ENCODE measurements at regions not wholly inside any gene's neighbourhood (a gene's known extent, or its start where the extent isn't known, plus 50 kb on each side); places are given as distances from the start of the nearest gene placed in this dataset.

DNA sequence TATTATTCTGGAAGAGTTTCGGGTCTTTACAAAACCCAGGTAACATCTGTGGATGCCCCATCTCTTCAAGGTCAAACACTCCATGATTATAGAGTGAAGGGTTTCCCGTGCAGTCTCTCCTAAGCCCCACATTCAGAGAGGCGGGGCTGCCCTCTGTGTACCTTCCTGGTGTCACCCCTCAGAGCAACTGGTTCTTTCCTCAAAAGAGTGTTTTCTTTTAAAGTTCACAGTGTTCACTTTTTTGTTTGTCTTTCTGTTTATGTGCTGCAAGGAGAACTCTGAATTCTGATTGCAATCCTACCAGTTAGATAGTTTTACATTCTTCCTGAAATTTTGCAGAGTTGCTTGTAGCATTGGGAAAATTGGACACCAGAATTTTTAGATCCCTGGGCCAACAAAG lies 190.2 kb downstream of the ADAMTS15 start:
- no peak for DNase-seq
- Histone ChIP-seq H3K9me3 (ENCODE audit: control insufficient read depth in 2 of 2, insufficient read depth in 1 of 2, low read depth in 1 of 2, low read length in 1 of 2) (no peaks in the 10 kb centered on the region), H3K36me3 (ENCODE audit: control insufficient read depth in 3 of 3, insufficient read depth in 2 of 3, low read depth in 1 of 3, low read length in 3 of 3) (no peaks in the 10 kb centered on the region), H3K4me1 (ENCODE audit: control insufficient read depth in 3 of 3, insufficient read depth in 2 of 3, low read depth in 1 of 3, low read length in 2 of 3) (no peaks in the 10 kb centered on the region), H3K27ac (ENCODE audit: low read depth in 1 of 3, low read length in 2 of 3) (no peak overlapping the region), H3K4me3 (ENCODE audit: low read depth in 1 of 3, low read length in 3 of 3) (no peak overlapping the region), H3K27me3 (ENCODE audit: control insufficient read depth in 3 of 3, insufficient read depth in 3 of 3, low read length in 3 of 3) (no peaks in the 10 kb centered on the region)
- 70 to 81% (median 72%) methylated on average over 3 of the region's 3 CpGs for WGBS, 3 donors
- FAIRE-seq = no peak

DNA sequence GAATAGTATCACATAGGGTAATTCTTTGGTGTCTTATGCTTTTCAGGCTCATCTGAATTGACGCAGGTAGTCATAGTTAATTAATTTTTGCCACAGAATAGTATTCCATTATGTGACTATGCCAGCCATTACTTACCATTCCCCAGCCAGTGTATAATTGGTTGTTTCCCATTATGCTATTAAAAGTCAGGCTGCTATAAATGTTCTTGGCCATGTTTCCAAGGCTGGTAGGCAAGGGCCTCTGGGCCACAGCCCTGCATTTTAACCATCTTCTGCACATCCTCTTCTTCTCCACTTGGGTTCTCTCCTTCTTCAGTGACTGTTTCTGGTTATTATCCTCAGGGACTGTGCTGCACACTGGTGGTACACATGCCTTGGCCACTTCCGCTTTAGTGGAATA lies 190.9 kb downstream of the ADAMTS15 start:
- H3K27me3 ChIP-seq (ENCODE audit: control insufficient read depth in 3 of 3, insufficient read depth in 3 of 3, low read length in 3 of 3) = no peaks in the 10 kb centered on the region

DNA sequence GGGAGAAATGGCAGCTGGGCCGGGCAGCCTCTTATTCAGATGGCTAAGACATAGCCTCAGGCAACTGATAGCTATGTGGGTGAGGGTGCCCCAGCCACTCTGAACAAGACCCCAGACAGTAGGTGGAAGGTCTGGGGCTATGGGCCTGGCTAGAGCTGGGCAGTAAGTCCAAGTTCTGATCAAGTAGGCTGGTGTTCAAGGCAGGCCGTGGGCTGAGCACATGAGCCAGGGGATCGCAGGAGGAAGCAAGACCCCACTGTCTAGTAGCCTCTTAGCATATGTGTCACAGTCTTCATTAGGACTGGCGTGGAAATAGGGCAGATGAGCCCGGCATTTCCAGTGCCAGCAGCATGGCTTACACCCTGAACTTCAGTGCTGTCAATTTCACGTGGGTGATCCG lies 192.1 kb downstream of the ADAMTS15 start:
- Histone ChIP-seq H3K36me3 (ENCODE audit: control insufficient read depth in 3 of 3, insufficient read depth in 2 of 3, low read depth in 1 of 3, low read length in 3 of 3) (no peaks in the 10 kb centered on the region), H3K27me3 (ENCODE audit: control insufficient read depth in 3 of 3, insufficient read depth in 3 of 3, low read length in 3 of 3) (no peaks in the 10 kb centered on the region), H3K4me3 (ENCODE audit: low read depth in 1 of 3, low read length in 3 of 3) (no peak overlapping the region), H3K9me3 (ENCODE audit: control insufficient read depth in 2 of 2, insufficient read depth in 1 of 2, low read depth in 1 of 2, low read length in 1 of 2) (no peaks in the 10 kb centered on the region), H3K27ac (ENCODE audit: low read depth in 1 of 3, low read length in 2 of 3) (no peak overlapping the region), H3K4me1 (ENCODE audit: control insufficient read depth in 3 of 3, insufficient read depth in 2 of 3, low read depth in 1 of 3, low read length in 2 of 3) (peaks cover 2 to 15% (median 3%) of the 10 kb centered on the region in 3 donors)
- FAIRE-seq (no peak), DNase-seq (no peak)
- 92 to 94% (median 92%) methylated on average over 7 of the region's 7 CpGs for WGBS, 3 donors

More for the DNA sequence above, 190.9 kb downstream of the ADAMTS15 start:
- no peak overlapping the region for H3K27ac ChIP-seq (ENCODE audit: low read depth in 1 of 3, low read length in 2 of 3)
- WGBS, 3 donors = 91 to 97% (median 95%) methylated on average over 2 of the region's 2 CpGs
- no peaks in the 10 kb centered on the region for H3K9me3 ChIP-seq (ENCODE audit: control insufficient read depth in 2 of 2, insufficient read depth in 1 of 2, low read depth in 1 of 2, low read length in 1 of 2)
- H3K4me1 ChIP-seq (ENCODE audit: control insufficient read depth in 3 of 3, insufficient read depth in 2 of 3, low read depth in 1 of 3, low read length in 2 of 3) = peaks cover 0 to 5% (median 3%) of the 10 kb centered on the region in 3 donors
- DNase-seq (no peak), FAIRE-seq (no peak)
- H3K36me3 ChIP-seq (ENCODE audit: control insufficient read depth in 3 of 3, insufficient read depth in 2 of 3, low read depth in 1 of 3, low read length in 3 of 3) = no peaks in the 10 kb centered on the region
- H3K4me3 ChIP-seq (ENCODE audit: low read depth in 1 of 3, low read length in 3 of 3) = no peak overlapping the region

- Histone ChIP-seq H3K27me3 (ENCODE audit: control insufficient read depth in 3 of 3, insufficient read depth in 3 of 3, low read length in 3 of 3) (no peaks in the 10 kb centered on the region), H3K4me1 (ENCODE audit: control insufficient read depth in 3 of 3, insufficient read depth in 2 of 3, low read depth in 1 of 3, low read length in 2 of 3) (peaks cover 2 to 27% (median 3%) of the 10 kb centered on the region in 3 donors), H3K4me3 (ENCODE audit: low read depth in 1 of 3, low read length in 3 of 3) (no peak overlapping the region), H3K9me3 (ENCODE audit: control insufficient read depth in 2 of 2, insufficient read depth in 1 of 2, low read depth in 1 of 2, low read length in 1 of 2) (no peaks in the 10 kb centered on the region), H3K27ac (ENCODE audit: low read depth in 1 of 3, low read length in 2 of 3) (no peak overlapping the region), H3K36me3 (ENCODE audit: control insufficient read depth in 3 of 3, insufficient read depth in 2 of 3, low read depth in 1 of 3, low read length in 3 of 3) (no peaks in the 10 kb centered on the region)
- FAIRE-seq (no peak), DNase-seq (no peak)
- 80 to 92% (median 87%) methylated on average over 3 of the region's 3 CpGs for WGBS, 3 donors
Measured at GRCh38 chr11:130641876-130642275, 193.4 kb downstream of the ADAMTS15 start.

DNA sequence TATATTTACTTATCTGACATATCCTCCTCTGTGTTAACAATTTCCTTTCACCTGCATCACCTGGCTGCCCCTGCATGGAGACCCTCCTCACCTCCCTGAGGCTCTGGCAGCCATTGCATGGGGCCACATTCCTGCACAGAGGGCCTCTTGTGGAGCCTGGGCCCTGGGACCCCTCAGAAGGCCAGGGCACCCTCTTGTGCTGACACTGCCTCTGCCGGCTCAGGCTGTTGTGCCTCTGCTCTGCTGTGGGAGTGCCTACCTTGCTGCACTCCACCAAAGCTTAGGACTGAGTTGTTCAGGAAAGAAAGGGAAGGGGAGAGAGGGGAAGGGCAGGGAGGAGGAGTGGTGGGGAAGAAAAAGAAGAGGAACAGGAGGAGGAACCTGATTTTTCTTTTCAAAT lies 194.5 kb downstream of the ADAMTS15 start:
- Histone ChIP-seq H3K27ac (ENCODE audit: low read depth in 1 of 3, low read length in 2 of 3) (no peak overlapping the region), H3K4me1 (ENCODE audit: control insufficient read depth in 3 of 3, insufficient read depth in 2 of 3, low read depth in 1 of 3, low read length in 2 of 3) (peaks cover 2 to 30% (median 3%) of the 10 kb centered on the region in 3 donors), H3K36me3 (ENCODE audit: control insufficient read depth in 3 of 3, insufficient read depth in 2 of 3, low read depth in 1 of 3, low read length in 3 of 3) (no peaks in the 10 kb centered on the region), H3K27me3 (ENCODE audit: control insufficient read depth in 3 of 3, insufficient read depth in 3 of 3, low read length in 3 of 3) (no peaks in the 10 kb centered on the region), H3K4me3 (ENCODE audit: low read depth in 1 of 3, low read length in 3 of 3) (no peak overlapping the region), H3K9me3 (ENCODE audit: control insufficient read depth in 2 of 2, insufficient read depth in 1 of 2, low read depth in 1 of 2, low read length in 1 of 2) (no peaks in the 10 kb centered on the region)
- WGBS, 3 donors = 71 to 83% (median 76%) methylated on average over 1 of the region's 1 CpG
- FAIRE-seq (no peak), DNase-seq (no peak)

DNA sequence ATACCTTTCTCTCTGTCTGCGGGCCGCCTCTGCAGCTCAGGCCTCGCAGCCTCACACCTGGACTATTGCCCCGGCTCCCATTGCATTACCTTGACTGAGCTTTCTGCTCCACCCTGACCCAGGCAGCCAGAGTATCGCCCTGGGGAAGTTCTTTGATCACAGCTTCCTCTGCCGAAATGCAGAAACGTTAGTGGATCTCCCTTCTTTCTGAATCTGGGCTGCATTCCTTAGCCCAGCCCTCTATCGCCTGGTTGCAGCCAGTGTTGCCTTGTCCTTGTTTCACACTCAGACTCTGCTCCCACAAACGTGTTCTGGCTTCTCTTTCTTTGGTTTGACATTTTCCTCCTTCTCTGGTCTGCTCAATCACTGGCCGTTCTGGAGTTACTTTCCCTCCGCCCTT lies 195.7 kb downstream of the ADAMTS15 start:
- Histone ChIP-seq H3K9me3 (ENCODE audit: control insufficient read depth in 2 of 2, insufficient read depth in 1 of 2, low read depth in 1 of 2, low read length in 1 of 2) (no peaks in the 10 kb centered on the region), H3K4me1 (ENCODE audit: control insufficient read depth in 3 of 3, insufficient read depth in 2 of 3, low read depth in 1 of 3, low read length in 2 of 3) (peaks cover 2 to 30% (median 3%) of the 10 kb centered on the region in 3 donors), H3K27me3 (ENCODE audit: control insufficient read depth in 3 of 3, insufficient read depth in 3 of 3, low read length in 3 of 3) (no peaks in the 10 kb centered on the region), H3K36me3 (ENCODE audit: control insufficient read depth in 3 of 3, insufficient read depth in 2 of 3, low read depth in 1 of 3, low read length in 3 of 3) (no peaks in the 10 kb centered on the region), H3K4me3 (ENCODE audit: low read depth in 1 of 3, low read length in 3 of 3) (no peak overlapping the region), H3K27ac (ENCODE audit: low read depth in 1 of 3, low read length in 2 of 3) (peak overlapping the region in 1 of 3 donors; percentile 62)
- peak; percentile 80 to 83 for DNase-seq
- WGBS, 3 donors = 14 to 44% (median 29%) methylated on average over 11 of the region's 11 CpGs
- FAIRE-seq = no peak

GRCh38 chr11:130645164-130645842 lies 196.9 kb downstream of the ADAMTS15 start:
- H3K36me3 ChIP-seq (ENCODE audit: control insufficient read depth in 3 of 3, insufficient read depth in 2 of 3, low read depth in 1 of 3, low read length in 3 of 3) = no peaks in the 10 kb centered on the region
- no peak overlapping the region for H3K4me3 ChIP-seq (ENCODE audit: low read depth in 1 of 3, low read length in 3 of 3)
- no peaks in the 10 kb centered on the region for H3K27me3 ChIP-seq (ENCODE audit: control insufficient read depth in 3 of 3, insufficient read depth in 3 of 3, low read length in 3 of 3)
- FAIRE-seq (no peak), DNase-seq (peak; percentile 69 to 79)
- peak overlapping the region in 2 of 3 donors; percentile 35 to 62 for H3K27ac ChIP-seq (ENCODE audit: low read depth in 1 of 3, low read length in 2 of 3)
- no peaks in the 10 kb centered on the region for H3K9me3 ChIP-seq (ENCODE audit: control insufficient read depth in 2 of 2, insufficient read depth in 1 of 2, low read depth in 1 of 2, low read length in 1 of 2)
- peaks cover 2 to 30% (median 3%) of the 10 kb centered on the region in 3 donors for H3K4me1 ChIP-seq (ENCODE audit: control insufficient read depth in 3 of 3, insufficient read depth in 2 of 3, low read depth in 1 of 3, low read length in 2 of 3)
- WGBS, 3 donors = 16 to 64% (median 36%) methylated on average over 10 of the region's 10 CpGs

DNA sequence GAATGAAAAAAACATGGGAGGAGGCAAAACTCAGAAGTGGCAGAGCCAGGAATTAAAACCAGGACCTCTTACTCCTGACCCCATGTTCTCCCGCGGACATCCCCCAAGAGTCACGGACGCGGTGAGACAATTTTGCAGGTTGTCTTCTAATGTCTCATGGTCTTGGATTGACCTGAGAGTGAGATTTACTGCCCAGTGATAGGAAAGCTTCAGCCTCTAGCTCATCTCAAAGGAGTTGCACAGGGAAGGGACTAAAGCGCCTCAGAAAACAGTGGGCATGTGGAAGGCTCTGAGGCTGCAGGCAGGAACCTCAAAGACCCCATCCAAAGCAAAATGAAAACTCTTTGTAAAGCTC lies 197.4 kb downstream of the ADAMTS15 start:
- Histone ChIP-seq H3K27me3 (ENCODE audit: control insufficient read depth in 3 of 3, insufficient read depth in 3 of 3, low read length in 3 of 3) (no peaks in the 10 kb centered on the region), H3K4me3 (ENCODE audit: low read depth in 1 of 3, low read length in 3 of 3) (no peak overlapping the region), H3K4me1 (ENCODE audit: control insufficient read depth in 3 of 3, insufficient read depth in 2 of 3, low read depth in 1 of 3, low read length in 2 of 3) (peaks cover 2 to 30% (median 3%) of the 10 kb centered on the region in 3 donors), H3K36me3 (ENCODE audit: control insufficient read depth in 3 of 3, insufficient read depth in 2 of 3, low read depth in 1 of 3, low read length in 3 of 3) (no peaks in the 10 kb centered on the region), H3K27ac (ENCODE audit: low read depth in 1 of 3, low read length in 2 of 3) (peak overlapping the region in 1 of 3 donors; percentile 62), H3K9me3 (ENCODE audit: control insufficient read depth in 2 of 2, insufficient read depth in 1 of 2, low read depth in 1 of 2, low read length in 1 of 2) (no peaks in the 10 kb centered on the region)
- FAIRE-seq = no peak
- DNase-seq = no peak
- WGBS, 3 donors = 71 to 84% (median 78%) methylated on average over 6 of the region's 6 CpGs

DNA sequence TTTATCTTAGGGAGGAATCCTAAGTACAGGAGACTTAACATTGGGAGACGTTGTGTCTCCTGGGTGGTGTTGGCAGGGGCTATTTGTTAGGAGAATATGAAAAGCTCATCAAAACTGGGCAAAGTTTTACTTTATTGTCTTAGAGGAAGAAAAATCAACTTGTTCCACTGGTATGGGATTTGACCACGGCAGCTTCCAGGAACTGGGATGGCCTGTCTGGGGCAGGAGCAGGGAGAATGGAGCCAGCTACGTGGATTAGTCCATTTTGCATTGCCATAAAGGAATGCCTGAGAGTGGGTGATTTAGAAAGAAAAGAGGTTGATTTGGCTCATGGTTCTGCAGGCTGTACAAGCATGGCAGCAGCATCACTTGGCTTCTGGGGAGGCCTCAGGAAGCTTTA lies 198.4 kb downstream of the ADAMTS15 start:
- Histone ChIP-seq H3K4me3 (ENCODE audit: low read depth in 1 of 3, low read length in 3 of 3) (no peak overlapping the region), H3K27ac (ENCODE audit: low read depth in 1 of 3, low read length in 2 of 3) (peak overlapping the region in 1 of 3 donors; percentile 11), H3K4me1 (ENCODE audit: control insufficient read depth in 3 of 3, insufficient read depth in 2 of 3, low read depth in 1 of 3, low read length in 2 of 3) (peaks cover 2 to 30% (median 3%) of the 10 kb centered on the region in 3 donors), H3K36me3 (ENCODE audit: control insufficient read depth in 3 of 3, insufficient read depth in 2 of 3, low read depth in 1 of 3, low read length in 3 of 3) (no peaks in the 10 kb centered on the region), H3K27me3 (ENCODE audit: control insufficient read depth in 3 of 3, insufficient read depth in 3 of 3, low read length in 3 of 3) (no peaks in the 10 kb centered on the region), H3K9me3 (ENCODE audit: control insufficient read depth in 2 of 2, insufficient read depth in 1 of 2, low read depth in 1 of 2, low read length in 1 of 2) (no peaks in the 10 kb centered on the region)
- no peak for DNase-seq
- no peak for FAIRE-seq
- 63 to 85% (median 83%) methylated on average over 3 of the region's 3 CpGs for whole genome bisulfite sequencing, 3 donors

Data from small intestine (tissue), 7 donors.